Urothelium cell line (cell line): ENCODE measurements at regions not wholly inside any gene's neighbourhood (a gene's known extent, or its start where the extent isn't known, plus 50 kb on each side); places are given as distances from the start of the nearest gene placed in this dataset.

Source experiments
- DNase-seq: peaks from one replicate; pipeline ENCODE4 v3.0.0; 2011; ENCODE audit warnings: low spot score, mixed read lengths
- FAIRE-seq: peaks from 2 replicates; lab custom pipeline; 2011; peaks lifted over from hg19 to GRCh38; lab: Jason Lieb, UNC

GRCh38 chr2:19846567-19846966 is 55.2 kb downstream of the TTC32 start:
- FAIRE-seq (no peak), DNase-seq (no peak)

- DNase-seq (no peak), FAIRE-seq (no peak)
Observed at GRCh38 chr2:19846030-19846429, 55.8 kb downstream of the TTC32 start.

- FAIRE-seq, result peak; percentile 20
- DNase-seq, result no peak
Observed at GRCh38 chr2:19845323-19845920, 56.4 kb downstream of the TTC32 start.

DNA sequence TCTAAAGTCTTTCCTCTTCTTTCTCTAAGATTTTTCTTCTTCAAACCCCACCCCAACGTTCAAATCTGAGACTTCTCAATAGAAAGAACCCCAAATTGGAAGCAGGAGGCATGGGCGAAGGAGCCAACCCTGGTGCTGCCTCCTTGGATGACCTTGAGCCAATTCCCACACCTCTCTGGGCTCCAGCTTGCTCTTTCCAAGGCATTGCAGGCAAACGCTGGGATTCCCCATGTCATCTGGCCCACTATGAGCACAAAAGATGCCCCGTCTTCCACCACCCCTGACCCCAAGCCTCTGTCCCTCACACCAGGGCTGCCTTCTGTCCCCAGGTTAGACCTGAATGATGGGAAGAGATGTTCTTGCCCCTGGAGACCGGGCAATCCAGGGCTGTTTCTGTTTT is 57.0 kb downstream of the TTC32 start:
- FAIRE-seq, result no peak
- DNase-seq, result no peak

DNA sequence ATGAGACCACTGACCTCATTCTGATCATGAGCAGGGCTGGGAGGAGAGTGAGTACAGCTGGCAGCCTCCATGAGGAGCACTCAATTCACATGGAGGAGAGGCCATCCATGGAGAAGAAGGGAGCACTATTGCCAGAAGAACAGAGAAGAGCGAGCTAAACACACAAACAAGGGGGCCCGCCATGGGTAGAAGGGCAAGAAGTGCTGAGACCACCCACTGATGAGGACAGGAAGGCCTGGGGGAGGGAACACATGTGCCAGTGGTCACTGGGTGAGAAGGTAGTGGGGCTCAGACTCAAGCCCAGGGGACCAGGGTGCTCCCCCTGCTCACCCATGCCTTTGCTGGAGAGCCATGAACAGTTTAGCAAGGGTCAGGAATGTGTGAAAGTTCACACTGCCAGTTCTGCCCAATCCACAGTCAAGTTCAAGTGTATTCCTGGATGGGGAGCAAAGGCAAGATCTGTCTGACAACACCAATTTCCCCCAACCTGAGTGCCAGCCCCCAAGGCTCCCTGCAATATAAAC is 57.7 kb downstream of the TTC32 start:
- DNase-seq (no peak), FAIRE-seq (no peak)

DNA sequence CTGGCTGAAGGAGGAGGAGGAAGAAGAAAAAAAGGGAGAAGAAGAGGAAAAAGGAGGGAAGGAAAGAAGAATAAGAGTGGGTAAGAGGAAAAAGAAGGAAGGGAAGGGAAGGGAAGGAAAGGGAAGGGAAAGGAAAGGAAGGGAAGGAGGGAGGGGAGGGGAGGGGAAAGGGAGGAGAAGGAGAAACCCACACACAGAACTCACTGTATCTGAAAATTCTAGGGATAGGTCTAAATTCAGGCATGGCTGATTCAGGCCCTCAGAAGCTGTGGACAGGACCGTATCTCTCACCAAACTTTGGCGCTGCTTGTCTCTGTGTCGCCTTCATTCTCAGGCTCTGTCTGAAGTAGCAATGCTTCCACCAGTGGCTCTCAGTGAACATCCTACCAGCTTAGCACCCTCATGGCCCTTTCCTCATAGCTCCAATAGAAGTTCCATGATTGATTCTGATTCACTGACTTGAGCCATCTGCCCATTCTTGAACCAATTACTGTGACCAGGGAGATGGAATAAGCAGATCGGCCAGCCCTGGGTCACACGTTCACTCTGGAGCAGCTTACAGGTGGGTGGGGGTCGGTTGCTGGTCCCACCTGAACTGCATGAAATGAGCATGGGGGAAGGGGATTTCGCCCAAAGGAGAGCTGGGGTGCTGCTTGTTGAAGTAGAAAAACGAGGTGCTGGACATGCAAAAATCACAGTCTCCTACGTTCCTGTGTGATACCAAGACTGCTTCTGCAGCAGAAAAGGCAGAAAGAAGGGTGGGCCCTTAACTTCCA is 59.7 kb downstream of the TTC32 start:
- DNase-seq (no peak), FAIRE-seq (no peak)

DNA sequence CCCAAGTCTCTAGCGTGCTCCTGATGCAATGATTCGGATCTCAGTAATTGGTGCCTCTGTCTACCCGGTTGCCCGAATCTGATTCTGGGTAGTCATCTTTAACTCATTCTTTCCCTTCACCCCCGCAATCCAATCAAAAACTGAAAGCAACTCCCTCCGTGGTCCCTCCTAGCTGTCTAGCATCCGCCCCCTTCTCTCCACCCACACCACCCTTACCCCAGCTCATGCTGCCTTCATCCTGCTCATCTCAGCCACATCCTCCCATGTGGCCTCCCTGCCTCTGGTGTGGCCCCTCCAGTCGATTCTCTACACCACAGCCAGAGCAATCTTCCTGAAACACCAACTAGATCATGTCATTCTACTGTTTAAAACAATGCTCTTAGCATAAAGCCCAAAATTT is 62.3 kb downstream of the TTC32 start:
- FAIRE-seq (no peak), DNase-seq (no peak)

DNA sequence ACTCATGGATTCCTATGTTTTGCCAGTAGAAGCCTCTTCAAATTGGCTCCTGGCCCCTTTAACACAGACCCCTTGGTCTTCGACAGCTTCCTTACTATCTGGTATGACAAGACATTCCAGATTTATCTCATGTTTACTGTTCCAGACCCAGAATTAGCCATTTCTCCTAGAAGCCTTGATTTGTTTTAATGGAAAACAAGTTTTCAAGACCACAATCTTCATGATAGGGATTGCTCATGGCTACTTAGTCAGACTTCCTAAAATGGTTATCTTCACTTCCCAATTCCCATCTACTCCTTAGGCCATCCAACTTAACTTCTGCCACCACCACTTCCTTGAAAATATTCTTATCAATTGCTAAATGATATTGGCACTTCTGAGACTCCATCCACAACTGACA is 63.2 kb downstream of the TTC32 start:
- DNase-seq (no peak), FAIRE-seq (no peak)

- FAIRE-seq, result no peak
- no peak for DNase-seq
Observed at GRCh38 chr2:19837235-19837766, 64.5 kb downstream of the TTC32 start.

GRCh38 chr2:19835781-19836281 is 66.0 kb downstream of the TTC32 start:
- FAIRE-seq, result no peak
- no peak for DNase-seq

- FAIRE-seq, result no peak
Observed at GRCh38 chr2:19833978-19834377, 67.8 kb downstream of the TTC32 start.

GRCh38 chr2:19829672-19830071 is 72.1 kb downstream of the TTC32 start:
- DNase-seq (no peak), FAIRE-seq (no peak)

More at GRCh38 chr2:19833978-19834377, 67.8 kb downstream of the TTC32 start:
- DNase-seq, result no peak

DNA sequence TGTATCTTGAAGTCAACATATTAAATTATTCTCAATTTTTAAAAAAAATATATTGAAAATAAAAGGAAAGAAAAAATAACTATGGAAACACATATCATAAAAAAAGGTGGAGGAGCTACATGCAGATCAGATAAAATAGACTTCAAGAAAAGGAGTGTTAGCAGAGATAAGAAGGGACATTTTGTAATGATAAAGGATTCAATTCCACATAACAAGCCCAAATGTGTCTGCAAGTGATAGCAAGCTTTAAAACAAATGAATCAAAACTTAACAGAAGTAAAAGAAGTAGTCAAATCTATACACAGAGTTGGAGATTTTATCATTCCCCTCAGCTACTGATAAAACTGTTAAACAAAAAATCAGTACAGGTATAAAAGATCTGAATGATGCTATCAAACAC is 74.9 kb downstream of the TTC32 start:
- FAIRE-seq (no peak), DNase-seq (no peak)

GRCh38 chr2:19823507-19823906 is 78.3 kb downstream of the TTC32 start:
- DNase-seq, result no peak
- no peak for FAIRE-seq

- FAIRE-seq (no peak), DNase-seq (no peak)
Observed at GRCh38 chr2:19819097-19820065, 82.4 kb downstream of the TTC32 start.

DNA sequence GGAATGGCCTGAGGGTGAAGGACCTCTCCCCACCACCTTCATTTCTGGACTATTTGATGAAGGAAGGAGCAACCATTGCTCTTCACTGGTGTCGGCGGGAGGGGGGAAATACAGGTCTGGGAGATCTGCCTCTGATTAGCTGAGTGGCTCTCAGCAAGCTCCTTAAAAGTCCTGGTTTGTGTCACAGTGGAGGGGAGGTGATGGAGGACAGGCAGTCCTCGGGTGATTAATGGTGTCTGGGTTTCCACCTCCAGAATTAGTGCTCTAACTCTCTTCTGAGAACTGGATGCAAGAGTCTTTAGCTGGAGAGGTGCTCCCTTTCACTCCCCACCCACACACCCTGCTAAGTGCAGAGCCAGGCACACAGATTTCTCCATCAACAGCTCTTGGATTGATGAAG is 83.2 kb downstream of the TTC32 start:
- DNase-seq, result no peak
- no peak for FAIRE-seq

DNA sequence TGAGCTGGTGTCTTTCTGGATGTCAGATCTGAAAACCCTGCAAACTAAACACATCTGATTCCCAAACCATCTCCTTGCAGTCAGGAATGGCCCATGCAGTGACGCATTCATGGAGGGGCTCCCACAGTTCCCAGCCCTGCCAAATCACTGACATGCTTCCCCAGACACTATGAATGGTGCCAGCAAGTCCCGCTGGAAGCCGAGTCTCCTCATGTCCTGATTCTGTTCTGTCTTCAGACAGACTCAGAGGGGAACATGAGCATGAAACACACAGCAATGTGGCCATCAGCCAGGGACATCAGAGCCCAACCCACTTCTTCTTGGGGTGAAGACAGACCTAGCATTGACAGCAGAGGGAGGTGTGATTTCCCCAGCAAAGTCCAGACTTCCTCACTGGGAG is 83.7 kb downstream of the TTC32 start:
- FAIRE-seq (no peak), DNase-seq (no peak)

- DNase-seq, result no peak
- no peak for FAIRE-seq
Observed at GRCh38 chr2:19815746-19816145, 86.0 kb downstream of the TTC32 start.

DNA sequence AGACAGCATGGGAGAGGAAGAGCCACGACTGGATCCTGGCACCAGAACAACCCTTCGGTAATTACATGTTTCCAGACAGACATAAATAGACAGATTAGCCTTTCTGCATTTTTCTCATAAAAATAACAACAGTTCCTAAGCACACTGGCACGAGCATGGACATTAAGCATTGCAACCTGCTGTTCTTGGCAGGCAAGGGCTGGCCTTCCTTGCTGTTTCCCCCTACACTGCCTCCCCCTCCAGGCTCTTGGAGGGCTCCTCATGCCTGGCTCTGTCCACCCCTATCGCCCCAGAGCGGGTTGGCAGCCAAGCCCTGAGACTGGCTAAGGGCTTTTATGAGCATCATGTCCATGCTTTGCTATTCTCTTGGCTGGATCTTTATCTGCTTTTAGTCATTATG is 89.6 kb downstream of the TTC32 start:
- FAIRE-seq, result no peak
- no peak for DNase-seq

DNA sequence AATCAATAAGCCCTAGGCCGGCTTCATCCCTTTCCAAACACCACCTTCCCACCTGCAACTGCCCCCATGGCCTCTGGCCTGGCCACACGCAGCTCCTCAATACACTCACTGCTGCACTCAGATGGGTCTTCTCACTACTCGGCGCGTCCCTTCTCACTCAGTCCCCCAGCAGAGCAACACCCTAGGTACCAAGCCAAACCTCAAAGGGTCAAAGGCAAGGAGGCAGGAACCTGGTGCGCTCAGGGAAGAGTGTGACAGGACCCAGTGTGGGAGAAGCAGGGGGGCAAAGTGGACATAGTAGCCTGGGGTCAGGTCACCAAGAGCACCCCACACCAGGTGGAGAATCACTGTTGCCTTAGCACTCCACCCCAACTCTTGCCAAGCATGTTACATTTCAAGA is 90.6 kb downstream of the TTC32 start:
- DNase-seq, result no peak
- no peak for FAIRE-seq

DNA sequence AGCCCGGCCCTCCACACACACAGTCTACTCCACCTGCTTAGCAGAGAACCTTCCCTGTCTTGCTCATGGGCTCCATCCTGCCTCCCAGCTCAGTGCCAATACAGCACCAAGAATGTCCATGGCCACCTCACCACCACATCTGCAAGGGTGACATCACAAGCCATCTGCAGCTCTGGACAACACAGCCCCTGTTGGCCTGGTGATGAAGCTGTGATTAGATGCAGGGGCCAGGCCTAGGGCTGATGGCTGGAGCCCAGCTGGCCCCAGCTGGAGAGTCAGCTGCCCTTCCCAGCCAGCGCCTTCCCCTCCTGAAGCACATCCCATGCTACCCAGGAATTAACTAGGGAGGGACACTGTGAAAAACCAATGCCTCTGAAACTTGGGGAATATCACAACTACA is 91.1 kb downstream of the TTC32 start:
- DNase-seq (no peak), FAIRE-seq (no peak)
